ENCODE measurements at regions not wholly inside any gene's neighbourhood (a gene's known extent, or its start where the extent isn't known, plus 50 kb on each side); places are given as distances from the start of the nearest gene placed in this dataset.

DNA sequence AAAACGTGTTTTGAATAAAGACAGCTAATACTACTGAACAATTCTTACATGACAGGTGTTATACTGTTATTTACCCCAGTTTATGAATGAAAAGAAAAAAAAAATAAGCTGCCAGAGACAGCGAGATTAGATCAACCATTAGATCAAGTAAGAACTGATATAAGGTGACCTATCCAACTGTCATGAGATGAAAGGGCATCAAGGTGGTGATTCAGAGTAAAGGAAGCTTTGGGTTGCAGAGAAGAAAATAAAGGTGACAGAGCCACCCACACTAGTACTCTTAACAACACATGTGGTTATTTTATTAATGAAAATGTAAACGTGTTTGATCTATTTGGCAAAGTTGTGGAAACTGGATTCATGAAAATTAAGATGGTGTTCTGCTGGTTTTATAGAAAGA lies 435.2 kb downstream of the GABRG2 start:
- H3K27ac Mint-ChIP-seq, result no peak overlapping the region
- Histone ChIP-seq H3K9me3 (ENCODE audit: low read length) (no peaks in the 10 kb centered on the region), H3K27me3 (ENCODE audit: insufficient read depth, low read length, poor library complexity, severe bottlenecking) (no peaks in the 10 kb centered on the region), H3K27ac (ENCODE audit: low read depth, low read length) (no peak overlapping the region), H3K36me3 (ENCODE audit: insufficient read depth, low read length) (no peaks in the 10 kb centered on the region), H3K4me3 (ENCODE audit: low read length) (no peak overlapping the region), H3K4me1 (ENCODE audit: insufficient read depth, low read length) (no peaks in the 10 kb centered on the region)
- ChIA-PET POLR2A (no interaction called here), CTCF (no interaction called here)
- no peaks in the 10 kb centered on the region for H3K36me3 Mint-ChIP-seq
- H3K4me1 Mint-ChIP-seq, result no peaks in the 10 kb centered on the region
- no peak overlapping the region for H3K4me3 Mint-ChIP-seq
- H3K27me3 Mint-ChIP-seq, result no peaks in the 10 kb centered on the region
- H3K9me3 Mint-ChIP-seq, result peaks cover 2 to 19% (median 5%) of the 10 kb centered on the region in 5 donors
- DNase-seq, result no peak

DNA sequence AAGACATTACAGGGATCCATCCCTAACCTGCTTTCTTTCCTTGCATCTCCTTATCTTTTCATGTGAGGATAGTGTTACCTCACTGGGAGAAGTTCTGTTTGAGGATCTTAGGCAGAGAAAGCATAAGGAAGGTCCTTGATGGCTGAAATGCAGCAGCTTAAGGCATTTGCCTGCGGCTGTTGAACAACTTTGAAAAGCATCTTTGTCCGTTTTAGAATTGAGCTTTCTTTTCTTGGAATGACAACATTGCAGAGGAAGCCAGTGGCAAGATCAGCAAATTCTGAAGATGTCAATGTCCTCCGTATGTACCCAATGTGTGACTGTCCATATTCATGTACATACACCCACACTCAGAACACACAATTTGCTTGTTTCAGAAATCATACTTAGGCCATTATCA lies 436.2 kb downstream of the GABRG2 start:
- H3K4me1 ChIP-seq (ENCODE audit: insufficient read depth, low read length), result no peaks in the 10 kb centered on the region
- H3K4me3 Mint-ChIP-seq, result no peak overlapping the region
- no peaks in the 10 kb centered on the region for H3K4me1 Mint-ChIP-seq
- no peak overlapping the region for H3K4me3 ChIP-seq (ENCODE audit: low read length)
- H3K36me3 Mint-ChIP-seq, result no peaks in the 10 kb centered on the region
- POLR2A ChIA-PET, result no interaction called here
- H3K27me3 Mint-ChIP-seq, result no peaks in the 10 kb centered on the region
- H3K27ac ChIP-seq (ENCODE audit: low read depth, low read length), result no peak overlapping the region
- CTCF ChIA-PET, result no interaction called here
- no peaks in the 10 kb centered on the region for H3K27me3 ChIP-seq (ENCODE audit: insufficient read depth, low read length, poor library complexity, severe bottlenecking)
- H3K9me3 ChIP-seq (ENCODE audit: low read length), result no peaks in the 10 kb centered on the region
- no peaks in the 10 kb centered on the region for H3K36me3 ChIP-seq (ENCODE audit: insufficient read depth, low read length)
- peaks cover 0 to 14% (median 5%) of the 10 kb centered on the region in 5 donors for H3K9me3 Mint-ChIP-seq
- DNase-seq, result no peak
- H3K27ac Mint-ChIP-seq, result no peak overlapping the region

DNA sequence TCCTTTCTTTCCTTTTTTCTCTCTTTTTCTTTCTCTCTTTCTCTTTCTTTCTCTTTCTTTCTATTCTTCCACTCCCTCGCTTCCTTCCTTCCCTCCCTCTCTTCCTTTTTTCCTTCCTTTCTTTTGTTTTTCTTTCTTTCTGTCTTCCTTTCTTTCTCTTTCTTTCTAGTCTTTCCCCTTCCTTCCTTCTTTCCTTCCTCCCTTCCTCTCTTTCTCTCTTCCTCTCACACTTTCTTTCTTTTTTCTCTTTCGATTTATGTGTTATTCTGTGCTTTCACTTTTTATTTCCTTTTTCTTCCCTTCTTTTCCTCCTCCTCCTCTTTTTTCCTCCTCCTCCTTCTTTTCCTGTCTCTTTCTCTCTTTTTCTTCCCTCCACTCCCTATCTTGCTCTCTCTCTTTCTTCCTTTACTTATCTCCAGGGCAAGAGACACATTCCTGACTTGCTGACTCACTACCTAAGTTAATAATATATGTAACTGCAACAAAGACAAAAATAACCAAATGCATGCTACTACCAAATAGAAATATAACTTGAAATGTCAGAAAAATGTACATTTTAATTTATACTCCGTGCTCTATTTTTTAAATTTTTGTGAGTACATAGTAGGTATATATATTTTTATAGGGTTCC lies 445.5 kb downstream of the GABRG2 start:
- H3K4me1 Mint-ChIP-seq, result no peaks in the 10 kb centered on the region
- Histone ChIP-seq H3K36me3 (ENCODE audit: insufficient read depth, low read length) (no peaks in the 10 kb centered on the region), H3K27ac (ENCODE audit: low read depth, low read length) (no peak overlapping the region), H3K4me3 (ENCODE audit: low read length) (no peak overlapping the region), H3K27me3 (ENCODE audit: insufficient read depth, low read length, poor library complexity, severe bottlenecking) (no peaks in the 10 kb centered on the region), H3K9me3 (ENCODE audit: low read length) (no peaks in the 10 kb centered on the region), H3K4me1 (ENCODE audit: insufficient read depth, low read length) (no peaks in the 10 kb centered on the region)
- no peak overlapping the region for H3K4me3 Mint-ChIP-seq
- ChIA-PET POLR2A (no interaction called here), CTCF (no interaction called here)
- H3K36me3 Mint-ChIP-seq, result no peaks in the 10 kb centered on the region
- peaks cover 4 to 41% (median 12%) of the 10 kb centered on the region in 5 donors for H3K9me3 Mint-ChIP-seq
- DNase-seq, result no peak
- no peaks in the 10 kb centered on the region for H3K27me3 Mint-ChIP-seq
- H3K27ac Mint-ChIP-seq, result no peak overlapping the region

DNA sequence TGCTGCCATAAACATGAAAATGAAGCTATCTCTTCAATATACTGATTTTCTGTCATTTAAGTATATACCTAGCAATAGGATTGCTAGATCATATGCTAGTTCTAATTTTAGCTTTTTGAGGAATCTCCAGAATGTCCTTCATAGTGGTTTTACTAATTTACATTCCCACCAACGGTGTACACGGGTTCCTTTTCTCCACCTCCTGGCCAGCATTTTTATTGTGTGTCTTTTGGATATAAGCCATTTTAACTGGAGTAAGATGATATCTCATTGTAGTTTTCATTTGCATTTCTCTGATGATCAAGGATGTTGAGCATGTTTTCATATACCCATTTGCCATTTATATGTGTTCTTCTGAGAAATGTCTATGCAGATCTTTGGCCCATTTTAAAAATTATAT lies 446.5 kb downstream of the GABRG2 start:
- no peaks in the 10 kb centered on the region for H3K27me3 ChIP-seq (ENCODE audit: insufficient read depth, low read length, poor library complexity, severe bottlenecking)
- no peaks in the 10 kb centered on the region for H3K4me1 ChIP-seq (ENCODE audit: insufficient read depth, low read length)
- H3K27me3 Mint-ChIP-seq, result no peaks in the 10 kb centered on the region
- no peak for DNase-seq
- no peaks in the 10 kb centered on the region for H3K9me3 ChIP-seq (ENCODE audit: low read length)
- ChIA-PET POLR2A (no interaction called here), CTCF (no interaction called here)
- H3K36me3 Mint-ChIP-seq, result no peaks in the 10 kb centered on the region
- H3K27ac Mint-ChIP-seq, result no peak overlapping the region
- no peak overlapping the region for H3K27ac ChIP-seq (ENCODE audit: low read depth, low read length)
- no peak overlapping the region for H3K4me3 Mint-ChIP-seq
- H3K9me3 Mint-ChIP-seq, result peaks cover 4 to 50% (median 9%) of the 10 kb centered on the region in 5 donors
- no peak overlapping the region for H3K4me3 ChIP-seq (ENCODE audit: low read length)
- no peaks in the 10 kb centered on the region for H3K4me1 Mint-ChIP-seq
- no peaks in the 10 kb centered on the region for H3K36me3 ChIP-seq (ENCODE audit: insufficient read depth, low read length)

DNA sequence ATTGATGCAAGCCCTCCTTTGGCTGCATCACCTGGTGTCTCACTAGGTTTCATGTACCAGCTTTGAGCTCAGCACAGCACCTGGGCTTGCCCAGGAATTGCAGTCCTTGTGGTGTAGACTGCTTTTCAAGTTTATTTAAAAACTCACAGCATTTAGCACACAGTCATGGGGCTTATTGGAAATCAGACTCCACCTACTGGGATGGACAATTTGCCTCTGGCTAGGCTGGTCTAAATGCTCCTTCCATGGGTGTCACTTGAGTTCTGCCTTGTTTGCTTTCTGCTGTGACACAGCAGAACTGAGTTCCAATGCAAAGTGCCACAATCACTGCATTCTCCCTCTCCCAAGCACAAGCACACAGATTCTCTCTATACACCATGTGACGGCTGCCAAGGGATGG lies 453.3 kb downstream of the GABRG2 start:
- H3K4me3 ChIP-seq (ENCODE audit: low read length), result no peak overlapping the region
- Mint-ChIP-seq H3K4me3 (no peak overlapping the region), H3K9me3 (peaks cover 12 to 32% (median 24%) of the 10 kb centered on the region in 5 donors), H3K27ac (no peak overlapping the region), H3K36me3 (no peaks in the 10 kb centered on the region), H3K27me3 (no peaks in the 10 kb centered on the region), H3K4me1 (no peaks in the 10 kb centered on the region)
- H3K4me1 ChIP-seq (ENCODE audit: insufficient read depth, low read length), result no peaks in the 10 kb centered on the region
- H3K27ac ChIP-seq (ENCODE audit: low read depth, low read length), result no peak overlapping the region
- POLR2A ChIA-PET, result no interaction called here
- H3K9me3 ChIP-seq (ENCODE audit: low read length), result no peaks in the 10 kb centered on the region
- no peaks in the 10 kb centered on the region for H3K36me3 ChIP-seq (ENCODE audit: insufficient read depth, low read length)
- CTCF ChIA-PET, result no interaction called here
- no peak for DNase-seq
- no peaks in the 10 kb centered on the region for H3K27me3 ChIP-seq (ENCODE audit: insufficient read depth, low read length, poor library complexity, severe bottlenecking)

DNA sequence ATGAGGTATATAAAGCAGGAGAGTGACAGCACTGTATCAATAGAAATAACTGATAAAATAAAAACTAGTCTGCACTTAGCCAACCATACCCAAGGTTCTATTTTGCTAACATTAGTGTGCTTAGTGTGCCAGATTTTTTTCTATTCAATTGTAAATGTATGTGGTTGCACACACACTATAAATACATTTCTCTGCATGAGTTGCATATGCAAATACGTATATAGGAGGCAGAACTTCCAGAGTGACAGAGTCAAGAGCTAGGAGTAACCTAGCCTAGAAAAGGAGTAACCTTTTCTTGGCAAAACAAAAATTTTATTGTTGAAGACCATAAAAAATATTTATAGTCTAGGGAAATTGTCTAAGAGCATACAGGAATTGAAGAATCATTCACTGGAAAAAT lies 461.6 kb downstream of the GABRG2 start:
- H3K4me3 ChIP-seq (ENCODE audit: low read length), result no peak overlapping the region
- no peak overlapping the region for H3K27ac ChIP-seq (ENCODE audit: low read depth, low read length)
- Mint-ChIP-seq H3K27me3 (no peaks in the 10 kb centered on the region), H3K9me3 (peaks cover 3 to 14% (median 12%) of the 10 kb centered on the region in 5 donors), H3K4me3 (no peak overlapping the region), H3K27ac (no peak overlapping the region), H3K36me3 (no peaks in the 10 kb centered on the region), H3K4me1 (no peaks in the 10 kb centered on the region)
- ChIA-PET CTCF (no interaction called here), POLR2A (no interaction called here)
- no peak for DNase-seq
- H3K27me3 ChIP-seq (ENCODE audit: insufficient read depth, low read length, poor library complexity, severe bottlenecking), result no peaks in the 10 kb centered on the region
- H3K36me3 ChIP-seq (ENCODE audit: insufficient read depth, low read length), result no peaks in the 10 kb centered on the region
- H3K9me3 ChIP-seq (ENCODE audit: low read length), result no peaks in the 10 kb centered on the region
- no peaks in the 10 kb centered on the region for H3K4me1 ChIP-seq (ENCODE audit: insufficient read depth, low read length)

DNA sequence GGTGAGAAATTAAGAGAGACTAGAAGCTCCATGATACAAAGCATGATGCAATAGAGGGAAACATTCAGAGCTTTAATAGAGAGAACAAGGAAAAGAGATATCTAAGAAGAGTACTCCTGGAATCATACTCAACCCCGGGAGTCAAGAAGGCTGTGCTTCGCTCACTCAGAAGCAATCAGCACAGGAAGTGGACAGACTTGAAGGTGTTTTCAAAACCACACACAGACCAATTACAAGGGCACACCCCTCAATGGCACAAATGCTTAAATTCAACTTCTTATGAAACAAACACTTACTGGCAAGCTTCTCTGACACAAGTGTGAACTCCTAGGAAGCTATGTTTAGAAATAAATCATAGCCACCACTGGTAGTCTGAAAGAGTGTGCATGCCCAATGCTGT lies 462.3 kb downstream of the GABRG2 start:
- Mint-ChIP-seq H3K27ac (no peak overlapping the region), H3K4me3 (no peak overlapping the region), H3K4me1 (no peaks in the 10 kb centered on the region), H3K27me3 (no peaks in the 10 kb centered on the region), H3K36me3 (no peaks in the 10 kb centered on the region), H3K9me3 (peaks cover 3 to 12% (median 10%) of the 10 kb centered on the region in 5 donors)
- H3K4me3 ChIP-seq (ENCODE audit: low read length), result no peak overlapping the region
- H3K27me3 ChIP-seq (ENCODE audit: insufficient read depth, low read length, poor library complexity, severe bottlenecking), result no peaks in the 10 kb centered on the region
- H3K27ac ChIP-seq (ENCODE audit: low read depth, low read length), result no peak overlapping the region
- no peaks in the 10 kb centered on the region for H3K36me3 ChIP-seq (ENCODE audit: insufficient read depth, low read length)
- H3K4me1 ChIP-seq (ENCODE audit: insufficient read depth, low read length), result no peaks in the 10 kb centered on the region
- ChIA-PET CTCF (no interaction called here), POLR2A (no interaction called here)
- no peaks in the 10 kb centered on the region for H3K9me3 ChIP-seq (ENCODE audit: low read length)
- DNase-seq, result no peak

DNA sequence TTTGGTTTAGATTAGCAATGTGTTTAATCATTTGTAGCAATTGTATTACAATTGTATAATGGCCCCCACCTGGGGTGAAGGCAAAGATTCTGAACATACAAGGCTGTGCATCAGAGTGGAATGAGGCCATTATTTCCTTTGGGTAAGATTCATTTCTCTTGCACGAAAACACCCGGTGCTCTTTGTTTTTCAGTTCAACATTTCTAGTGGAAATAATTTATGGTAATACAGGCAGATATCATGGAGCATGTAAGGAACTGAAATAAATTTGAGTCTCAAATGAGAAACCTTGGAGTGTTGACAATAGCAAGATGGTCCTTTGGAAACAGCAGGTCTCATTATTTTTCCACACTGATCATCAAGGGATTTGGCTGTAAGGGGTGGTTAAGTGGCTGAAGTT lies 475.9 kb downstream of the GABRG2 start:
- Mint-ChIP-seq H3K36me3 (no peaks in the 10 kb centered on the region), H3K9me3 (peaks cover 0 to 10% (median 4%) of the 10 kb centered on the region in 5 donors), H3K4me1 (no peaks in the 10 kb centered on the region), H3K27me3 (no peaks in the 10 kb centered on the region), H3K27ac (no peak overlapping the region), H3K4me3 (no peak overlapping the region)
- H3K9me3 ChIP-seq (ENCODE audit: low read length), result no peaks in the 10 kb centered on the region
- POLR2A ChIA-PET, result no interaction called here
- H3K36me3 ChIP-seq (ENCODE audit: insufficient read depth, low read length), result no peaks in the 10 kb centered on the region
- no peak for DNase-seq
- H3K4me1 ChIP-seq (ENCODE audit: insufficient read depth, low read length), result no peaks in the 10 kb centered on the region
- H3K27ac ChIP-seq (ENCODE audit: low read depth, low read length), result no peak overlapping the region
- no peak overlapping the region for H3K4me3 ChIP-seq (ENCODE audit: low read length)
- CTCF ChIA-PET, result no interaction called here
- no peaks in the 10 kb centered on the region for H3K27me3 ChIP-seq (ENCODE audit: insufficient read depth, low read length, poor library complexity, severe bottlenecking)

DNA sequence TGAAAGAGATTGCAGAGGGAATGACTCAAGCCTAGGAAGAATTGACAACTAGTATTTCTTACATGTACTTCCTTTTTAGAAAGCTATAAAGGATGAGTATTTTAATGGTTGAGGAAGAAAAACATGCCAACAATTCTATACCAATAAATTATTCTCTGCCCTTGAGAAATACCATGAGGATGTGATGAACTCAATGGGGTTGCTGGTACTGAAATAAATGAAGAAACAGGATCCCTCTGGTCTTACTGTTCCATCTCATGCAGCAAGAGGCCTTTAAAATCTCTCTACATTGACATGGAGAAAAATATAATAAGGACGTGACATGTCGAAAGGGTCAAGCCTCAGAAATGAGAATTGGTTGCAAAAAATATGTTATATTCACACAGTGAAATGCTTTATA lies 477.3 kb downstream of the GABRG2 start:
- Mint-ChIP-seq H3K27me3 (no peaks in the 10 kb centered on the region), H3K4me3 (no peak overlapping the region), H3K9me3 (peaks cover 3 to 18% (median 7%) of the 10 kb centered on the region in 5 donors), H3K4me1 (no peaks in the 10 kb centered on the region), H3K36me3 (no peaks in the 10 kb centered on the region), H3K27ac (no peak overlapping the region)
- ChIA-PET CTCF (no interaction called here), POLR2A (no interaction called here)
- H3K4me1 ChIP-seq (ENCODE audit: insufficient read depth, low read length), result no peaks in the 10 kb centered on the region
- H3K36me3 ChIP-seq (ENCODE audit: insufficient read depth, low read length), result no peaks in the 10 kb centered on the region
- H3K9me3 ChIP-seq (ENCODE audit: low read length), result no peaks in the 10 kb centered on the region
- no peak overlapping the region for H3K27ac ChIP-seq (ENCODE audit: low read depth, low read length)
- H3K27me3 ChIP-seq (ENCODE audit: insufficient read depth, low read length, poor library complexity, severe bottlenecking), result no peaks in the 10 kb centered on the region
- no peak for DNase-seq
- no peak overlapping the region for H3K4me3 ChIP-seq (ENCODE audit: low read length)

Measured in CD8-positive, alpha-beta memory T cell (primary cell).